Left hindlimb (tissue), 1 donor: ENCODE measurements at regions not wholly inside any gene's neighbourhood (a gene's known extent, or its start where the extent isn't known, plus 50 kb on each side); places are given as distances from the start of the nearest gene placed in this dataset.

ENCODE experiments used
- DNase-seq: peaks from one replicate; pipeline ENCODE4 v3.0.0-alpha.2; 2018

GRCh38 chr2:116366212-116366611 lies 1448.3 kb upstream of the DDX18 start:
- DNase-seq: no peak

DNA sequence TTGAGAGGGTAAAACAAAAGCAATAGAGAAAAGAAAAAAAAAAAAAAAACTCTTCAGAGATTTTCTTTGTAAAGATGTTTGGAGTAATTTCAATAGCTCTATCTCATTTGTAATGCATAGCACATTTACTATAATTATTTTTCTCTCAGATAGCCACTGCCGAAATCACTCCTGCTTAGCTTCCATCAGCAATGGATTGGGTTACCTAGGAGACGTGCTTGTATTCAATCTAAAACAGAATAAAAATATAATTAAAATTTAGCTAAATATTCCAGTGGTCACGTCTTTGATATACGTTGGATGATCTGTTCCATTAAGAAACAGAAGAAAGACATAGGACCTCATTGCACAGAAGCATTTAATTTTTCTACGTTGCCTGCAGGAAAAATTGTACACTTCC lies 1435.7 kb upstream of the DDX18 start:
- no peak for DNase-seq

DNA sequence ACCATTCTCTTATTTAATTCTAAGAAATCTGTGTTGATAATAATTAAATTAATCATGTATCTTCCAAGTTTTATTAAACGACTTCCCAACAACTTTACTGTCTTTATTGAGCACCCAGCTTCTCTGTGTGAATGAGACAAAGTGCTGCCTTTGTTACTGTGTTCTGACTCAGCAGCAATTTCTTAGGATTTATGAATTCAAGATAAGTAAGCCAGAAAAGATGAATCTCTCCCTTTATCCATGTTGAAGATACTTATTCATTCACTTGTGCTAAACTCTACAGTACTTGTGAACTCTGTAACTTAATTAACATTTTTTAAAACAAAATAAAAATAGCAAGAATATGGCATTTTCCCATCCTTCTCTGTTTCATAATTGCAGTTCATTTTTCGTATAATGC lies 1403.3 kb upstream of the DDX18 start:
- no peak for DNase-seq

DNA sequence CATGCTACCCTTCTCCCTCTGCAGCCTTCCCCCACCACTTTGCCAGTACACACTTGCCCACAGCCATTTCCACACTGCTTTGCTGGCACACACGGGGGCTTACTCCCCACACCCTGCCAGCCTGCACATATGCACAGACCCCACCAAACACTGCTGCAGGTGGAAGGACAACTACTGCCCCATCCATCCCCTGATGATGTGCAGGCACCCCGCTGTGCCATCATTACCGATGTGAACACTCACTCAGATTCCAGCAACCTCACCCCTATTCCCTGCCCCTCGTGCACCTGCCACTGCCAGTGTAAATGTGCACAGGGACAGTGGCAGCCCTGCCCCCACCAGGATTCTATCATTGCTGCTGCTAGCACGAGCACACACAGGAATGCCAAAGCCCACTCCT lies 1400.8 kb upstream of the DDX18 start:
- DNase-seq: no peak

- DNase-seq: no peak
These were observed 1397.6 kb upstream of the DDX18 start for GRCh38 chr2:116416731-116417377.

DNA sequence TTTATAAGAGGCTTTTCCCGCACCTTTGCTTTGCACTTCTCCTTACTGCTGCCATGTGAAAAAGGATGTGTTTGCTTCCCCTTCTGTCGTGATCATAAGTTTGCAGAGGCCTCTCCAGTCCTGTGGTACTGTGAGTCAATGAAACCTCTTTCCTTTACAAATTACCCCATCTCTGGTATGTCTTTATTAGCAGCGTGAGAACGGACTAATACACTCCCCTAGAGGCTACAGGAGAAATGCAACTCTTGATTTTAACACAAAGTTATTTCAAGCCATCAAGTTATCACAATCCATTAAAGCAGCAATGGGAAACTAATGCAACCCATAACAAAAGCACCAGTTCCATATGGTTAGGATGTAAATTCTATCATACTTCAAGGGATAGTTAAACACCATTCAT lies 1378.8 kb upstream of the DDX18 start:
- no peak for DNase-seq

GRCh38 chr2:116440104-116440653 lies 1374.3 kb upstream of the DDX18 start:
- no peak for DNase-seq

DNA sequence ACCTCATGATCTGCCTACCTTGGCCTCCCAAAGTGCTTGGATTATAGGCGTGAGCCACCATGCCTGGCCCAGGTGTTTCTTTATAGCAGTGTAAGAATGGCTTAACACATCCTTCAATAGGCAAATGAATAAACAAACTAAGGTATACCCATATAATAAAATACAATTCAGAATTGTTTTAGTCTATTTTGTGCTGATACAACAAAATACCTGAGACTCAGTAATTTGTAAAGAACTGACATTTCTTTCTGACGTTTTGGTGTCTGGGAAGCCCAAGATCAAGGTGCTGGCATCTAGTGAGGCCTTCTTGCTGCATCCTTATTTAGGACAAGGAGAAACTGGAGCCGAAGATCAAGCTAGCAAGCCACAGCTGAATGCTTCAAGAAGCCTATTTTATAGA lies 1372.1 kb upstream of the DDX18 start:
- no peak for DNase-seq

GRCh38 chr2:116444256-116444872 lies 1370.1 kb upstream of the DDX18 start:
- no peak for DNase-seq

GRCh38 chr2:116450990-116451389 lies 1363.5 kb upstream of the DDX18 start:
- no peak for DNase-seq

GRCh38 chr2:116452651-116453050 lies 1361.8 kb upstream of the DDX18 start:
- no peak for DNase-seq

DNA sequence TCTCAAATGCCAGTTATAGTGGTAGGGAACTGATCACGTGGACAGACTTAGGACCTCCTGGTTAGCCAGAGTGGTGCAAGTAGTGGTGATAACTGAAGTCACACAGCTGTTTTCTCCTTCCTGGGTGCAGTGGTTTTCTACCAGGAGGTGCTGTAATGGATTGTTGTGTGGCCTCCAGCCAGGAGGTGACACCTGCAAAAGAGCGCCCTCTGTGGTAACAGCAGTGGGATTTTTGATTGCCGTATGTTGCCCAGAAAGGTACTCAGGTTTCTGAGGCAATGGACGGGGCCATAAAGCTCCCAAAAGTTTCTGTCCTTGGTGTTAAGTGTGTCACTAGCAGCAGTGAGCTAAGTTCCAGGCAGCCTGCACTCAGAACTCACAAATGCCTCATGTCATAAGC lies 1358.1 kb upstream of the DDX18 start:
- no peak for DNase-seq

GRCh38 chr2:116467243-116467642 lies 1347.2 kb upstream of the DDX18 start:
- no peak for DNase-seq

DNA sequence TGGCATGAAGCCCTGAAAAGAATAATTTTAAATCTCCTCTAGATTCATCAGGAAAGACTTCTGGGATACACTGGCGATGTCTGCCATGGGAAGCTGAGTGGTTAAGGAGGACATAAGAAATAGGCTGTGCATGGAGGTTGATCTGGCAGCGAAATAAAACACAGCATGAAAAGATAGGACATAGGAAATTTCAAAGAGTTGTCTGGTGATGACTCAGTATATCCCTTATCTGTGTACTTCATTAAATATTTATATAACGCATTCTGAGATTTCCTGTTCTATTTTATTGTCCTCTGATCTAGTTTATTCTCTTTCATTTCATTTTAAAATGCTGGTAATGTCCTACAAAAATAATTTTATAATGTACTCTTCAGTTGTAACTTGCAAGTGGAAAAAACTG lies 1337.3 kb upstream of the DDX18 start:
- DNase-seq: no peak

GRCh38 chr2:116487336-116487735 lies 1327.2 kb upstream of the DDX18 start:
- DNase-seq: no peak

GRCh38 chr2:116489292-116489691 lies 1325.2 kb upstream of the DDX18 start:
- no peak for DNase-seq

DNA sequence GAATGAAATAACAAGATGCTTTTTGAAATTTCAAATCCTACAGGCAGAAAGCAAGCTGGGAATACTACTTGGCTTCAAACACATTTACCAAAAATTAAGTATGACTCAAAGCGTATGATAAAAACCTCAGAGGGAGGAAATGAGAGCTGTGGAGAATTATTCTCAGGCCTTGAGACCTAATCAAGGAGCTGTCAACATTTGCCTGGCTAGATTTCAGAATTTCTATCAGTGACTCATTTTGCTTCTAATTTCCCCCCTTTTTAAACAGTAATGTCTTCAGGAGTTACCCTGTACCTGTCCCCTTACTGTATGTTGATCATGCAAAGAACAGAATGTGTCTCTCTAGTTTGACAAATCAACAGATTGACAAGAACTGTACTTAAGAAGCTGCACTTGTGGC lies 1324.5 kb upstream of the DDX18 start:
- no peak for DNase-seq

- no peak for DNase-seq
These were observed 1323.9 kb upstream of the DDX18 start for GRCh38 chr2:116490511-116491145.

GRCh38 chr2:116491292-116491691 lies 1323.2 kb upstream of the DDX18 start:
- no peak for DNase-seq

DNA sequence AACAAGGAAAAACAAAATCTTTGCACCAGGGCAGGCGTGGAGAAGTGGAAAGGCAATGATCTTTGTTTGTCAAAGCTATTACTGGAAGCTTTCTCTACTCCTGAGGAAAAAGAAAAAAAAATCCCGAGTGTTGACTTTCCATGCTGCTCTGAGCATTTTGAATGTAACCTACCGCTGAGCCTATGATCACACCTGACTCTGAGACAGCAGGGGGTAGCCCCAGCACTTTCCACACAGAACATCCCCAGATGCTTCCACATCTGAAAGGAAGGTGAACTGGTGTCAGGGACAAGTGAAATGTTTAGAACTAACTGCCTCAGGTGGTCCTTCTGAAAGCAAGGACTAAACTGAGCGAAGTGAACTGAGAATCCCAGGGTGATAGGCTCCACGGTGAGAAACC lies 1315.1 kb upstream of the DDX18 start:
- no peak for DNase-seq

GRCh38 chr2:116510117-116510671 lies 1304.3 kb upstream of the DDX18 start:
- DNase-seq: no peak

- no peak for DNase-seq
These were observed 1303.1 kb upstream of the DDX18 start for GRCh38 chr2:116511426-116511825.

DNA sequence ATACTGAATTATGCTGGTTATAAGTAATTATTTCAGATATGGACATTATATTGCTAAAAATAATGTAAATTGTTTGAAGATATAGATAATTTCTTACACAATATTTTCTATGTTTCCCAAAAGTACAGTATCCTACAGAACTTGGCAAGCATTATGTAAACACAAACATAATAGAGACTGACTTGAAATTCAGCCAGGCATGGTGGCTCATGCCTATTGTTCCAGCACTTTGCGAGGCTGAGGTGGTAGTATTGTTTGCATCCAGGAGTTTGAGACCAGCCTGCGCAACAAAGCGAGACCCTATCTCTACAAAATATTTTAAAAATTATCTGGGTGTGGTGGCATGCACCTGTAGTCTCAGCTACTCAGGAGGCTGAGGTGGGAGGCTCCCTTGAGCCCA lies 1300.5 kb upstream of the DDX18 start:
- DNase-seq: no peak

DNA sequence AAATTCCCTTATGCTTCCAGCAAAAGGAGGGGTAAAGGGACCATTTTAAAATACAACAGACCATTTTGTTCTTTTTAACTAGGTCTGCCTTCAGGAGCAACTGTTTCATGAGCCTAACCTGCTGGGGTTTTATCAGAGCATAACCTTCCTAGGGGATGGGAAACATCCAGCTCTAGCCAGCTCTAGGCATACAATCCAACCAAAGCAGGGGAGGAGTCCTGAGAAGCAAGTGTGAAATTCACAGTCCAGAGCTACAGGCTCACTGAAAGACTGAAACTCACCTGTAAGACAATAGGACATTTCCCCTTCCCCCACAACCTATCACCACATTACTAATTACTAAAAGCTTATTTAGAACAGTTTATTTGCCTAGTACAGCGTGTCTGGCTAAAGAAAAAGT lies 1296.6 kb upstream of the DDX18 start:
- DNase-seq: no peak
